K562 (cell line): ENCODE measurements at regions not wholly inside any gene's neighbourhood (a gene's known extent, or its start where the extent isn't known, plus 50 kb on each side); places are given as distances from the start of the nearest gene placed in this dataset.

Experiments
- ATAC-seq: fragments of 200-7000 bp; cut with Tn5 transposase; 3 replicates; pipeline ENCODE4 v1.9.1; 2020; ENCODE audit warnings: moderate library complexity
- BruUV-seq: library from RNA; stranded (reverse); fragments of 400-500 nt; replicated peaks from 2 replicates; lab custom pipeline; 2021; lab: Mats Ljungman, UMichigan
- CTCF ChIA-PET: fragments of 300-600 bp; formaldehyde crosslinking; extraction: SDS; loops from one replicate; lab custom pipeline; 2021; ENCODE audit warnings: low intra/inter-chr PET ratio; lab: Yijun Ruan, JAX
- POLR2A ChIA-PET: fragments of 300-600, 350-650 bp; sonication (Branson Sonifier 250); formaldehyde crosslinking; extraction: SDS; loops from one replicate; lab custom pipeline; 2021; ENCODE audit warnings: antibody characterized with exemption, inconsistent platforms; lab: Yijun Ruan, JAX
- DNase-seq, 4 experiments: peaks; one replicate each; pipeline versions ENCODE4 v3.0.0 to v3.0.0-alpha.2; 2011 to 2018; ENCODE audit warnings: low spot score in 3 of 4, mixed read lengths in 3 of 4; ENCODE audit errors: extremely low read depth in 1 of 4
- FAIRE-seq: peaks from 2 replicates; lab custom pipeline; 2011; peaks lifted over from hg19 to GRCh38; lab: Jason Lieb, UNC
- H2AFZ ChIP-seq: 2 replicates; pipeline ENCODE4 v1.6.0; 2011; ENCODE audit warnings: low read depth, low read length, control low read depth, inconsistent platforms
- H3K27ac ChIP-seq: fragments of 200-600 bp; 3 replicates; pipeline ENCODE4 v1.8.0; 2011; ENCODE audit warnings: low read depth, mild to moderate bottlenecking, control low read depth, inconsistent platforms, low read length, moderate library complexity, mixed read lengths; ENCODE audit errors: extremely low read depth
- H3K27me3 ChIP-seq, 2 experiments: fragments of 300-600 bp in 1 of 2; 2 replicates in 1 of 2; 3 replicates in 1 of 2; pipeline versions ENCODE4 v1.6.0 to v1.8.0; 2011; ENCODE audit warnings: inconsistent platforms in 2 of 2, low read length in 2 of 2, mild to moderate bottlenecking in 1 of 2, mixed read lengths in 1 of 2, moderate library complexity in 1 of 2; ENCODE audit not compliant: control insufficient read depth in 2 of 2, insufficient read depth in 2 of 2
- H3K36me3 ChIP-seq: fragments of 300-600 bp; 3 replicates; pipeline ENCODE4 v1.8.0; 2011; ENCODE audit warnings: mild to moderate bottlenecking, low read length, inconsistent platforms; ENCODE audit not compliant: control insufficient read depth, insufficient read depth
- H3K4me1 ChIP-seq, 2 experiments: fragments of 200-600 bp in 1 of 2; replicated peaks in 1 of 2; 2 replicates in 1 of 2; 3 replicates in 1 of 2; pipeline versions ENCODE4 v1.5.1 to v1.8.0; 2011; ENCODE audit warnings: inconsistent platforms in 2 of 2, low read length in 2 of 2, mild to moderate bottlenecking in 1 of 2, mixed read lengths in 1 of 2, moderate library complexity in 1 of 2; ENCODE audit not compliant: control insufficient read depth in 2 of 2, insufficient read depth in 2 of 2
- H3K4me2 ChIP-seq: 2 replicates; pipeline ENCODE4 v1.6.1; 2011; ENCODE audit warnings: low read length, control low read depth, inconsistent platforms, mixed read lengths; ENCODE audit not compliant: insufficient read depth
- H3K4me3 ChIP-seq: fragments of 200-600 bp; sonication (generic), shearing (Covaris generic); 2 replicates; pipeline ENCODE4 v1.5.1; 2016; ENCODE audit warnings: control low read depth, inconsistent platforms
- H3K79me2 ChIP-seq: fragments of 200-600 bp; 3 replicates; pipeline ENCODE4 v1.8.0; 2011; ENCODE audit warnings: low read length, inconsistent platforms; ENCODE audit not compliant: control insufficient read depth, insufficient read depth
- H3K9ac ChIP-seq, 2 experiments: 2 replicates each; pipeline versions ENCODE4 v1.6.0 to v1.6.1; 2011; ENCODE audit warnings: low read depth in 2 of 2, low read length in 2 of 2, control low read depth in 1 of 2, inconsistent platforms in 1 of 2, mild to moderate bottlenecking in 1 of 2, mixed read lengths in 1 of 2; ENCODE audit not compliant: insufficient read depth in 1 of 2
- H3K9me1 ChIP-seq: one replicate; pipeline ENCODE4 v1.6.0; 2011; ENCODE audit warnings: inconsistent platforms, mild to moderate bottlenecking, low read length, moderate library complexity; ENCODE audit not compliant: control insufficient read depth, insufficient read depth
- H3K9me3 ChIP-seq: replicated peaks from 2 replicates; pipeline ENCODE4 v1.5.1; 2011; ENCODE audit warnings: low read depth, low read length, inconsistent platforms; ENCODE audit not compliant: control insufficient read depth, insufficient read depth
- H4K20me1 ChIP-seq: replicated peaks from 2 replicates; pipeline ENCODE4 v1.6.1; 2011; ENCODE audit warnings: low read length, inconsistent platforms, mixed read lengths; ENCODE audit not compliant: control insufficient read depth, insufficient read depth
- CEBPG ChIP-seq, 3 experiments: fragments of 200-800 bp in 1 of 3; sonication (Bioruptor generic) in 1 of 3; sonication (generic) in 1 of 3; formaldehyde crosslinking in 1 of 3; IDR thresholded peaks in 2 of 3; conservative IDR thresholded peaks in 1 of 3; 2 replicates each; pipeline versions ENCODE4 v1.6.1 to v1.8.0; 2016 to 2022; ENCODE audit warnings: missing compliant biosample characterization in 2 of 3, missing genetic modification characterization in 2 of 3, mild to moderate bottlenecking in 1 of 3, missing genetic modification reagents in 1 of 3
- SNAPC5 ChIP-seq: fragments of 250-450 bp; sonication (Bioruptor Pico); IDR thresholded peaks from 2 replicates; pipeline ENCODE4 v1.8.0; 2021; ENCODE audit warnings: moderate library complexity, mild to moderate bottlenecking, inconsistent platforms
- ZNF124 ChIP-seq: sonication (generic); formaldehyde crosslinking; IDR thresholded peaks from 2 replicates; pipeline ENCODE4 v1.8.1; 2022; ENCODE audit warnings: missing genetic modification reagents
- WGBS: fragments of 100-300 bp; shearing (Covaris generic); methylation state at CpG from one replicate; pipeline ENCODE4 v1.1.6; 2016; ENCODE audit warnings: low coverage, mixed read lengths; ENCODE audit not compliant: insufficient coverage; ENCODE audit errors: missing lambda C conversion rate; 5-methylcytosine and 5-hydroxymethylcytosine counted together
- in situ Hi-C: fragments of 300-500 bp; cut with MboI; formaldehyde crosslinking; loops from 4 replicates; pipeline ENCODE4 v1.15.0; 2018; ENCODE audit warnings: inconsistent platforms, mixed read lengths
- intact Hi-C: fragments of 100-400 bp; cut with micrococcal nuclease; formaldehyde crosslinking; loops from 2 replicates; pipeline ENCODE4 v1.14.2; 2022

- no peaks in the 10 kb centered on the region for H3K9me1 ChIP-seq
- no peak for DNase-seq
- no peaks in the 10 kb centered on the region for H4K20me1 ChIP-seq
- no peaks in the 10 kb centered on the region for H3K4me1 ChIP-seq
- ChIA-PET CTCF (no interaction called here), POLR2A (interaction anchor here (0.5 kb wide), 1 partner anchor 1389 kb away, joined by 3 read pairs; no protein-coding TSS in a partner anchor)
- no peak overlapping the region for H3K4me3 ChIP-seq
- H3K36me3 ChIP-seq, result no peaks in the 10 kb centered on the region
- no peak overlapping the region for H3K27ac ChIP-seq
- H3K9ac ChIP-seq, result no peak overlapping the region
- 0% methylated on average over 1 of the region's 1 CpG for WGBS
- intact Hi-C loops, result no loop called here
- no peak overlapping the region for H3K4me2 ChIP-seq
- FAIRE-seq, result no peak
- no peak overlapping the region for H2AFZ ChIP-seq
- no peaks in the 10 kb centered on the region for H3K27me3 ChIP-seq
- no peak for ATAC-seq
- TF ChIP-seq ZNF124, result no peak
- BruUV-seq, result no TSS peak
- in situ Hi-C loops, result no loop called here
- H3K9me3 ChIP-seq, result no peaks in the 10 kb centered on the region
- H3K79me2 ChIP-seq, result no peaks in the 10 kb centered on the region
Observed at GRCh38 chr9:11241779-11242178, 629.0 kb upstream of the PTPRD start.

- Histone ChIP-seq H4K20me1 (no peaks in the 10 kb centered on the region), H2AFZ (no peak overlapping the region), H3K9me3 (no peaks in the 10 kb centered on the region), H3K9me1 (no peaks in the 10 kb centered on the region), H3K79me2 (no peaks in the 10 kb centered on the region), H3K4me1 (no peaks in the 10 kb centered on the region), H3K27ac (no peak overlapping the region), H3K9ac (no peak overlapping the region), H3K36me3 (no peaks in the 10 kb centered on the region), H3K4me3 (no peak overlapping the region), H3K4me2 (no peak overlapping the region), H3K27me3 (no peaks in the 10 kb centered on the region)
- no TSS peak for BruUV-seq
- ChIA-PET CTCF (no interaction called here), POLR2A (no interaction called here)
- ATAC-seq (no peak), FAIRE-seq (no peak), DNase-seq (no peak)
- WGBS, result 0% methylated on average over 1 of the region's 1 CpG
- in situ Hi-C loops, result no loop called here
- TF ChIP-seq CEBPG (CRISPR knock-in tag; IDR thresholded peaks at IDR 0.05) (no peak), CEBPG (tag; conservative IDR thresholded peaks at IDR 0.05 in 1 of 2, IDR thresholded peaks at IDR 0.05 in 1 of 2) (0 out of 4 replicates have a peak, but pooled peaks of 1 of the 2 experiments have one; percentile 20), SNAPC5 (CRISPR knock-in tag) (no peak)
- intact Hi-C loops, result no loop called here
Observed at GRCh38 chr9:11257992-11258391, 645.2 kb upstream of the PTPRD start.
